Motor neuron (in vitro differentiated cells): ENCODE measurements at regions not wholly inside any gene's neighbourhood (a gene's known extent, or its start where the extent isn't known, plus 50 kb on each side); places are given as distances from the start of the nearest gene placed in this dataset.

Experiments
- ATAC-seq, 8 experiments: fragments of 200-7000 bp; cut with Tn5 transposase; replicated peaks in 6 of 8; 2 replicates each; pipeline ENCODE4 v1.8.0; 2021; ENCODE audit warnings: mild to moderate bottlenecking in 8 of 8, moderate library complexity in 8 of 8
- H3K27ac ChIP-seq, 2 donors: fragments of 250-450 bp; sonication (Bioruptor Pico); 2 replicates each; pipeline ENCODE4 v1.9.0; 2021; ENCODE audit warnings: antibody characterized with exemption in 2 of 2, mild to moderate bottlenecking in 2 of 2, moderate library complexity in 1 of 2
- H3K4me1 ChIP-seq, 2 donors: fragments of 250-450 bp; sonication (Bioruptor Pico); replicated peaks in 1 of 2; 2 replicates each; pipeline ENCODE4 v1.6.1; 2021; ENCODE audit warnings: antibody characterized with exemption in 2 of 2, mild to moderate bottlenecking in 2 of 2, moderate library complexity in 1 of 2
- H3K4me3 ChIP-seq, 5 donors: fragments of 250-450 bp; sonication (Bioruptor Pico); 2 replicates each; pipeline ENCODE4 v1.9.0; 2021; ENCODE audit warnings: antibody characterized with exemption in 5 of 5, mild to moderate bottlenecking in 5 of 5, moderate library complexity in 4 of 5
- WGBS, 10 experiments: fragments of 450-650 bp; shearing (Covaris generic); methylation state at CpG; one replicate each; pipeline ENCODE4 v1.0.0; 2022; 5-methylcytosine and 5-hydroxymethylcytosine counted together
- in situ Hi-C, 9 experiments: fragments of 400-800 bp; cut with MboI; loops; one replicate each; pipeline ENCODE4 v1.15.0; 2021; ENCODE audit warnings: low sequenced_read_pairs in 9 of 9, low pct_unique_long_range_greater_than_20kb in 2 of 9; ENCODE audit not compliant: unreplicated experiment in 9 of 9

- in situ Hi-C loops: no loop called here
- Histone ChIP-seq H3K4me1 (no peaks in the 10 kb centered on the region), H3K4me3 (no peak overlapping the region), H3K27ac (no peak overlapping the region)
- no CpG with 5 or more reads among the region's 2 CpGs for WGBS, 10 experiments
- no peak for ATAC-seq
Measured at GRCh38 chrX:94041881-94042280, 367.9 kb downstream of the FAM133A start.

DNA sequence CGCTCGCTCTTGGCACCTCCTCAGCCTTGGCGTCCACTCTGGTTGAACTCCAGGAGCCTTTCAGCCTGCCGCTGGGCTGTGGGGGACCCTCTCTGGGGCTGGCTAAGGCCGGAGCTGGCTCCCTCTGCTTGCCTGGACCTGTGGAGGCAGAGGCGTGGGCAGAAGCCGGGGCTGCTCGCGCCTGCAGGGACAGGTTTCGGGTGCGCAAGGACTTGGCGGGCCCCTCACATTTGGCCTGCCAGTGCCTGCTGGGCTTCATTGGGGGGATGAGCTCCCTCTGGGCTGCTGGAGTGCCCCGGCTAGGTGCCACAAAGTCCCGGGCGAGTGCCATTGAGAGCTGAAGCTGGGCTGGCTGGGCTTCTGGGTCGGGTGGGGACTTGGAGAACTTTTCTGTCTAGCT lies 371.7 kb downstream of the FAM133A start:
- WGBS, 10 experiments: 100% methylated on average over 1 to 4 of the region's 16 CpGs; no CpG with 5 or more reads in 8 of the 10 experiments
- Histone ChIP-seq H3K4me1 (no peaks in the 10 kb centered on the region), H3K27ac (no peak overlapping the region), H3K4me3 (no peak overlapping the region)
- in situ Hi-C loops: no loop called here
- ATAC-seq: no peak

GRCh38 chrX:94051926-94052325 lies 377.9 kb downstream of the FAM133A start:
- Histone ChIP-seq H3K27ac (no peak overlapping the region), H3K4me3 (no peak overlapping the region), H3K4me1 (peaks cover 0 to 2% of the 10 kb centered on the region in 2 donors)
- no peak for ATAC-seq
- 0 to 17% (median 7%) methylated on average over 1 to 2 of the region's 2 CpGs; no CpG with 5 or more reads in 6 of the 10 experiments for WGBS, 10 experiments
- in situ Hi-C loops: no loop called here

DNA sequence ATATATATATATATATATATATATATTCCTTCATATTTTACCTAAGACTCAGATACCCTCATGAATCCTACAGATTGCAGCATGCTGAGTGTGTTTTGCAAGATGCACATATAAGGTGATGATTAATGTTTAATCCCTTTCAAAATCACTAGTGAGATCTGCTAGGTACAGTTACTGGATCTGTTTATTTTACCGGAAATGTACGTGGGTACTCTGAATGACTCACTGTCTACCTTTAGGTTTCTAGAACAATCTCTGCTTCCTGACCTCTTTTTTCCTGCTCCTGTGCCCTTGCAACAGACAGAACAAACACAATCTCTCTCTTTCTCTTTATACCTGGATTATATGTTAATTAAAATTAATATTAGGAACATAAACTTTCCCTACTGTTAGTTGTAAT lies 379.6 kb downstream of the FAM133A start:
- Histone ChIP-seq H3K4me3 (no peak overlapping the region), H3K27ac (no peak overlapping the region), H3K4me1 (peaks cover 0 to 9% of the 10 kb centered on the region in 2 donors)
- no peak for ATAC-seq
- WGBS, 10 experiments: 0 to 100% (median 92%) methylated on average over 2 of the region's 2 CpGs; no CpG with 5 or more reads in 7 of the 10 experiments
- in situ Hi-C loops: no loop called here

DNA sequence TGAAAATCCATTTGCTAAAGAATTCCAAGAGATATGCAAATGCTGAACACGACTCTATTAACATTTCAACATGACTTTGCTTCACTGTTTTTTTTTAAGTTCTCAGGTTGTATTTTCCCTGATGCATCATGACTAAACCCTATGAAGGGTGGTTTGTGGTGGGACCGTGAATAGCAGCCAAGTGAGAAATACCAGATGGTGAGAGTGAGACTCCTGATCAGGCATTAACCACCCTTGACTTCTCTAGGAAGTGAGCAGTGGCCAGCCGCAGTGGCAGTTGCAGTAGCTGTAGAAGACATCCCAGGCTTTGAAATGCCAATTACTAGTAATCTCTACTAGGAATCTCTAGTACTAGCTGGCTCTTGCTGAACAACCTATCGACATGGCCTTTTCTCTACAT lies 383.4 kb downstream of the FAM133A start:
- Histone ChIP-seq H3K27ac (no peak overlapping the region), H3K4me3 (no peak overlapping the region), H3K4me1 (peaks cover 0 to 8% of the 10 kb centered on the region in 2 donors)
- ATAC-seq: peak in 1 of 8 experiments; percentile 17
- WGBS, 10 experiments: 0 to 57% (median 20%) methylated on average over 1 to 2 of the region's 4 CpGs; no CpG with 5 or more reads in 5 of the 10 experiments
- in situ Hi-C loops: no loop called here

- ATAC-seq: peak in 6 of 8 experiments; percentile 22 to 63 (median 46)
- no peak overlapping the region for H3K27ac ChIP-seq
- in situ Hi-C loops: no loop called here
Measured at GRCh38 chrX:94058728-94059382, 384.8 kb downstream of the FAM133A start.

DNA sequence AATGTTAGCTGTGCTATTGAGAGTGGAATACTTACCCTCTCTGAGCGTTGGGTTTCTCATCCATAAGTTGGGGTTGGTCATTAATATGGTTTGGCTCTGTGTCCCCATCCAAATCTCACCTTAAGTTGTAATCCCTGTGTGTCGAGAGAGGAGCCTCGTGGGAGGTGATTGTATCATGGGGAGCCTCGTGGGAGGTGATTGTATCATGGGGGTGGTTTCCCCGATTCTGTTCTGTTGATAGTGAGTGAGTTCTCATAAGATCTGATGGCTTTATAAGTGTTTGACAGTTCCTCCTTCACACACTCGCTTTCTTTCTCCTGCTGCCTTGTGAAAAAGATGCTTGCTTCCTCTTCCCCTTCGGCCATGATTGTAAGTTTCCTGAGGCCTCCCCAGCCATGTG lies 391.1 kb downstream of the FAM133A start:
- Histone ChIP-seq H3K4me1 (no peaks in the 10 kb centered on the region), H3K27ac (no peak overlapping the region), H3K4me3 (no peak overlapping the region)
- ATAC-seq: no peak
- in situ Hi-C loops: no loop called here
- WGBS, 10 experiments: 0 to 100% (median 15%) methylated on average over 1 to 7 of the region's 7 CpGs; no CpG with 5 or more reads in 4 of the 10 experiments

More at GRCh38 chrX:94058728-94059382, 384.8 kb downstream of the FAM133A start:
- 0 to 39% (median 4%) methylated on average over 1 to 8 of the region's 9 CpGs; no CpG with 5 or more reads in 4 of the 10 experiments for WGBS, 10 experiments
- peak overlapping the region in 3 of 5 donors; percentile 12 to 22 (median 16) for H3K4me3 ChIP-seq
- peaks cover 0 to 8% of the 10 kb centered on the region in 2 donors for H3K4me1 ChIP-seq

DNA sequence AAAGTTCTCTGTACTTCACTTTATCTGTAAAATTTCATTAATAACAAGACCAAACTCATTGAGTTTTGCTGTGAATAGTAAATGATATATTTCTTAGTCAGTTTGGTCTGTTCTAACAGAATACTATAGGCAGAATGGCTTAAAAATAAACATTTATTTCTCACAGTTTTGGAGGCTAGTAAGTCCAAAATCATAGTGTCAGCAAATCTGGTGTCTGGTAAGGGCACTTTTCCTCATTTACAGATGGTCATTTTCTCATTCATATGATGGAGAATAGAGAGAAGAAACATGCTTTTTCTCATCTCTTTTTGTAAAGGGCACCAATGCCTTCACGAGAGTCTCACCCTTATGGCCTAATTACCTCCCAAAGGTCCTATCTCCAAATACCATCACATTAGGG lies 415.1 kb downstream of the FAM133A start:
- Histone ChIP-seq H3K4me1 (no peaks in the 10 kb centered on the region), H3K4me3 (no peak overlapping the region), H3K27ac (no peak overlapping the region)
- in situ Hi-C loops: no loop called here
- WGBS, 10 experiments: 67% methylated on average over 1 of the region's 1 CpG; no CpG with 5 or more reads in 9 of the 10 experiments
- no peak for ATAC-seq

DNA sequence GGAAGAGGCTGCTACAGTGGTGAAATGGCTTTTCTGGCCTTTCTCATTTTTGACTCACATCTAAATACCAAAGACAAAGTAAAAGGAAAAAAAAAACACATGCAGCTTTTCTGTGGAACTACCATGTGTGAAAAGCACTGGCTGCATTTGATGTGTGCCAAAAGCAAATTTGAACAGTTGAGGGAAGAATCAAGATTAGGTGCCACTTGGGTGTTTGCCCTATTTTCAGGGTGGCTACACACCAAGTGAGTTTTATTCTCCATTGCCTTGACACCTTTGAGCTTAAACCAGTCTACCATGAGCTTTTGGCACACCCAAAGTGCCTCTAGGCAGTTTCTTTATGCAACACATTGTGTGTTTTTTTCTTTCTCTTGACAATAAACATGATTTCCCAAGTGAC lies 423.9 kb downstream of the FAM133A start:
- Histone ChIP-seq H3K27ac (no peak overlapping the region), H3K4me3 (no peak overlapping the region), H3K4me1 (no peaks in the 10 kb centered on the region)
- no peak for ATAC-seq
- in situ Hi-C loops: no loop called here

GRCh38 chrX:94107981-94108380 lies 434.0 kb downstream of the FAM133A start:
- Histone ChIP-seq H3K4me1 (no peaks in the 10 kb centered on the region), H3K4me3 (no peak overlapping the region), H3K27ac (no peak overlapping the region)
- WGBS, 10 experiments: 0 to 100% (median 0%) methylated on average over 1 to 3 of the region's 3 CpGs; no CpG with 5 or more reads in 3 of the 10 experiments
- in situ Hi-C loops: no loop called here
- no peak for ATAC-seq

- Histone ChIP-seq H3K4me1 (no peaks in the 10 kb centered on the region), H3K27ac (no peak overlapping the region), H3K4me3 (no peak overlapping the region)
- peak in 2 of 8 experiments; percentile 61 to 72 for ATAC-seq
- in situ Hi-C loops: no loop called here
- 0 to 90% (median 57%) methylated on average over 1 to 2 of the region's 2 CpGs; no CpG with 5 or more reads in 5 of the 10 experiments for WGBS, 10 experiments
Measured at GRCh38 chrX:94114362-94114761, 440.4 kb downstream of the FAM133A start.

DNA sequence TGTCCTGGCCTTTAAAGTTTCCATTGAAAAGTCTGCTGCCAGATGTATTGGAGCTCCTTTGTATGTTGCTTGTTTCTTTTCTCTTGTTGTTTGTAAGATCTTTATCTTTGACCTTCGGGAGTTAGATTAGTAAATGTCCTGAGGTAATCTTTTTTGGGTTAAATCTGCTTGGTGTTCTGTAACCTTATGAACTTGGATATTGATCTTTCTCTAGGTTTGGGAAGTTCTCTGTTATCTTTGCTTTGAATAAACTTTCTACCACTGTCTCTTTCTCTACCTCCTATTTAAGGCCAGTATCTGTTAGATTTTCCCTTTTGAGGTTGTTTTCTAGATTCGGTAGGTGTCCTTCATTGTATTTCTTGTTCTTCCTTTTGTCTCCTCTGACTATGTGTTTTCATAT lies 447.8 kb downstream of the FAM133A start:
- in situ Hi-C loops: no loop called here
- no peak overlapping the region for H3K4me3 ChIP-seq
- ATAC-seq: no peak
- no peaks in the 10 kb centered on the region for H3K4me1 ChIP-seq
- H3K27ac ChIP-seq: no peak overlapping the region
- 0 to 83% (median 63%) methylated on average over 1 to 2 of the region's 2 CpGs; no CpG with 5 or more reads in 1 of the 10 experiments for WGBS, 10 experiments

- ATAC-seq: no peak
- no peaks in the 10 kb centered on the region for H3K4me1 ChIP-seq
- 0% methylated on average over 1 of the region's 2 CpGs; no CpG with 5 or more reads in 9 of the 10 experiments for WGBS, 10 experiments
Measured at GRCh38 chrX:94123062-94123461, 449.1 kb downstream of the FAM133A start.

DNA sequence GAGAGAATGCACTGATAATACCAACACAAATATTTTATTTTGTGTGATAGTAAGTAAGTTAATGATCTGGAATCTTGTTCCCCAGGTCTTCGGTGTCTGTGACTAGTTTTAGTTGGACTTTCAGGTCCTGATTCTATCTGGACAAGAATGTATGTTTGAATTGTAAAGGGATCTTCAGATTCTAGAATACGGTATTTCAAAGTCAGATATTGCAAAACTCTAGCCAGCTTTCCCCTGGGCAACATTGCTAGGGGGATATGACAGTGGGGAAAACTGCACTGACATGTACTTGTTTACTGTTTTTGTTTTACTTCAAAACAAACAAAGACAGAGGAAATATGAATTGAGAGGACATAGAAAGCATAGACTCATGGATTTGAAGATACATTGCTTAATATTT lies 489.0 kb downstream of the FAM133A start:
- no peak for ATAC-seq
- in situ Hi-C loops: no loop called here
- WGBS, 10 experiments: 0 to 100% (median 40%) methylated on average over 1 to 2 of the region's 2 CpGs; no CpG with 5 or more reads in 4 of the 10 experiments
- no peak overlapping the region for H3K27ac ChIP-seq
- H3K4me3 ChIP-seq: no peak overlapping the region
- no peaks in the 10 kb centered on the region for H3K4me1 ChIP-seq

More at GRCh38 chrX:94123062-94123461, 449.1 kb downstream of the FAM133A start:
- H3K27ac ChIP-seq: no peak overlapping the region
- in situ Hi-C loops: no loop called here
- H3K4me3 ChIP-seq: no peak overlapping the region
